B cell (primary cell): ENCODE measurements at regions not wholly inside any gene's neighbourhood (a gene's known extent, or its start where the extent isn't known, plus 50 kb on each side); places are given as distances from the start of the nearest gene placed in this dataset.

Experiments
- ATAC-seq: fragments of 200-7000 bp; cut with Tn5 transposase; one replicate; pipeline ENCODE4 v1.10.0; 2021; ENCODE audit warnings: low read depth, mild to moderate bottlenecking, moderate number of reproducible peaks, moderate library complexity
- CTCF ChIA-PET: fragments of 350-600 bp; sonication (Branson Sonifier 250); formaldehyde crosslinking; loops from one replicate; lab custom pipeline; 2021; ENCODE audit warnings: antibody characterized with exemption, inconsistent platforms; lab: Charles Lee
- POLR2A ChIA-PET: fragments of 350-600 bp; sonication (Branson Sonifier 250); formaldehyde crosslinking; loops from one replicate; lab custom pipeline; 2021; ENCODE audit warnings: antibody characterized with exemption; lab: Charles Lee
- DNase-seq: peaks from one replicate; pipeline ENCODE4 v3.0.0; 2013
- H2AFZ ChIP-seq: 2 replicates; pipeline ENCODE4 v1.6.1; 2012; ENCODE audit warnings: mild to moderate bottlenecking, low read depth, low read length; ENCODE audit not compliant: insufficient read depth, poor library complexity, severe bottlenecking
- H3K27ac ChIP-seq, 2 donors: 1 replicate in 1 of 2; 2 replicates in 1 of 2; pipeline ENCODE4 v1.5.1; 2012 to 2013; ENCODE audit warnings: low read length in 2 of 2, mild to moderate bottlenecking in 2 of 2, moderate library complexity in 1 of 2
- H3K27me3 ChIP-seq, 4 experiments: fragments of 200-600 bp in 1 of 4; sonication (generic) in 1 of 4; replicated peaks in 1 of 4; 1 replicate in 2 of 4; 2 replicates in 2 of 4; pipeline versions ENCODE4 v1.6.1 to v1.7.0; 2013 to 2016; ENCODE audit warnings: low read length in 3 of 4, mild to moderate bottlenecking in 2 of 4, mixed read lengths in 1 of 4, moderate library complexity in 1 of 4; ENCODE audit not compliant: insufficient read depth in 4 of 4, control insufficient read depth in 3 of 4; ENCODE audit errors: control extremely low read depth in 1 of 4
- H3K36me3 ChIP-seq, 2 experiments: replicated peaks in 1 of 2; 1 replicate in 1 of 2; 2 replicates in 1 of 2; pipeline versions ENCODE4 v1.6.1 to v1.7.1; 2013; ENCODE audit warnings: low read length in 1 of 2; ENCODE audit not compliant: insufficient read depth in 2 of 2, control insufficient read depth in 1 of 2; ENCODE audit errors: control extremely low read depth in 1 of 2, extremely low read depth in 1 of 2
- H3K4me1 ChIP-seq, 2 donors: fragments of 200-600 bp in 1 of 2; sonication (generic) in 1 of 2; 1 replicate in 1 of 2; 2 replicates in 1 of 2; pipeline versions ENCODE4 v1.5.1 to v1.6.1; 2013 to 2017; ENCODE audit warnings: low read length in 2 of 2; ENCODE audit not compliant: control insufficient read depth in 2 of 2, insufficient read depth in 2 of 2
- H3K4me2 ChIP-seq: replicated peaks from 2 replicates; pipeline ENCODE3; 2012; ENCODE audit warnings: mild to moderate bottlenecking, low read depth, low read length; ENCODE audit not compliant: poor library complexity, severe bottlenecking
- H3K4me3 ChIP-seq, 5 experiments: fragments of 200-600 bp in 1 of 5; sonication (generic) in 1 of 5; 1 replicate in 3 of 5; 2 replicates in 2 of 5; pipeline versions ENCODE4 v1.5.1 to v1.7.0; 2011 to 2016; ENCODE audit warnings: low read length in 4 of 5, mild to moderate bottlenecking in 4 of 5, low read depth in 2 of 5, control low read depth in 1 of 5, moderate library complexity in 1 of 5; ENCODE audit not compliant: insufficient read depth in 1 of 5; ENCODE audit errors: control extremely low read depth in 1 of 5, extremely low read depth in 1 of 5
- H3K79me2 ChIP-seq: fragments of 200-600 bp; sonication (generic); one replicate; pipeline ENCODE4 v1.6.0; 2016; ENCODE audit warnings: low read length; ENCODE audit not compliant: control insufficient read depth, insufficient read depth
- H3K9ac ChIP-seq: fragments of 200-600 bp; sonication (generic); 2 replicates; pipeline ENCODE4 v1.6.1; 2017; ENCODE audit warnings: mild to moderate bottlenecking, low read length, moderate library complexity
- H3K9me3 ChIP-seq, 3 donors: one replicate each; pipeline versions ENCODE4 v1.6.1 to v1.7.1; 2013; ENCODE audit warnings: low read length in 2 of 3; ENCODE audit not compliant: control insufficient read depth in 2 of 3, insufficient read depth in 1 of 3; ENCODE audit errors: control extremely low read depth in 1 of 3
- H4K20me1 ChIP-seq: 2 replicates; pipeline ENCODE4 v1.6.0; 2012; ENCODE audit warnings: mild to moderate bottlenecking, low read length; ENCODE audit not compliant: insufficient read depth, control insufficient read depth, poor library complexity, severe bottlenecking
- H3K27ac Mint-ChIP-seq: one replicate; pipeline ENCODE4 v1.8.0; 2021; ENCODE audit warnings: mixed read lengths
- H3K27me3 Mint-ChIP-seq: one replicate; pipeline ENCODE4 v1.8.0; 2021; ENCODE audit warnings: mixed read lengths
- H3K4me1 Mint-ChIP-seq: one replicate; pipeline ENCODE4 v1.8.0; 2021; ENCODE audit warnings: mixed read lengths
- H3K4me3 Mint-ChIP-seq: one replicate; pipeline ENCODE4 v1.8.0; 2021; ENCODE audit warnings: mixed read lengths
- H3K9me3 Mint-ChIP-seq: one replicate; pipeline ENCODE4 v1.8.0; 2022; ENCODE audit warnings: mixed read lengths; ENCODE audit not compliant: insufficient read depth
- EZH2 ChIP-seq: IDR thresholded peaks from 2 replicates; pipeline ENCODE4 v1.6.1; 2012; ENCODE audit warnings: borderline replicate concordance, low read depth, mild to moderate bottlenecking, moderate library complexity, low read length; ENCODE audit not compliant: insufficient read depth, poor library complexity, severe bottlenecking
- WGBS: methylation state at CpG from one replicate; pipeline ENCODE4 v1.1.5; 2013; ENCODE audit warnings: missing lambda C conversion rate; ENCODE audit not compliant: insufficient coverage; 5-methylcytosine and 5-hydroxymethylcytosine counted together
- intact Hi-C: fragments of 100-400 bp; cut with micrococcal nuclease; formaldehyde crosslinking; loops from one replicate; pipeline ENCODE4 v1.10.0; 2022
- TF ChIP-seq, protein P1 (sequence below): fragments of 200-600 bp; IDR thresholded peaks from one replicate; pipeline ENCODE4 v1.8.0; 2022; ENCODE audit warnings: antibody characterized with exemption, mild to moderate bottlenecking

DNA sequence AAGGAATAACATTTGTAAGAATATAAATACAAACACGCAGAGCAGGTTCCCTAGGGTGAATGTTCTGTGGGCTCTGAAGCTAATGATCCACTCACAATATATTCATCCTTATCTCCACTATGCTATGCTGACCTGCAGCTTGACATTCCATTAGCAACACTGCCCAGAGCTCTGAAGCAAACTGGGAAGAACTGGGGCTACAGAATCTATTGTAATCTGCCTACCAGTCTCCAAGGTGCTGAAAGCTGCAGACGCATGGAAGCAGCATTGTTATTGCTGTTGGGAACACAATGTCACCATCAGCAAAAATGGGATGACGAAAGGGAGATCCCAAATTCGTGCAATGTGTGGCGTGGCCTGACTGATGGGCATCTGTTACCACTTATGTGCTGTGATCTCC, 316.7 kb upstream of the RORA start:
- Histone ChIP-seq H3K27me3 (no peaks in the 10 kb centered on the region), H4K20me1 (no peaks in the 10 kb centered on the region), H3K4me1 (no peaks in the 10 kb centered on the region), H2AFZ (no peak overlapping the region), H3K27ac (no peak overlapping the region), H3K79me2 (no peaks in the 10 kb centered on the region), H3K9ac (no peak overlapping the region), H3K4me3 (no peak overlapping the region), H3K9me3 (no peaks in the 10 kb centered on the region), H3K4me2 (no peak overlapping the region), H3K36me3 (no peaks in the 10 kb centered on the region)
- ATAC-seq (no peak), DNase-seq (no peak)
- Mint-ChIP-seq H3K4me3 (no peak overlapping the region), H3K4me1 (no peaks in the 10 kb centered on the region), H3K27ac (no peak overlapping the region), H3K9me3 (no peaks in the 10 kb centered on the region), H3K27me3 (no peaks in the 10 kb centered on the region)
- POLR2A ChIA-PET = no interaction called here
- CTCF ChIA-PET = no interaction called here
- intact Hi-C loops = no loop called here
- TF ChIP-seq, protein P1, sequence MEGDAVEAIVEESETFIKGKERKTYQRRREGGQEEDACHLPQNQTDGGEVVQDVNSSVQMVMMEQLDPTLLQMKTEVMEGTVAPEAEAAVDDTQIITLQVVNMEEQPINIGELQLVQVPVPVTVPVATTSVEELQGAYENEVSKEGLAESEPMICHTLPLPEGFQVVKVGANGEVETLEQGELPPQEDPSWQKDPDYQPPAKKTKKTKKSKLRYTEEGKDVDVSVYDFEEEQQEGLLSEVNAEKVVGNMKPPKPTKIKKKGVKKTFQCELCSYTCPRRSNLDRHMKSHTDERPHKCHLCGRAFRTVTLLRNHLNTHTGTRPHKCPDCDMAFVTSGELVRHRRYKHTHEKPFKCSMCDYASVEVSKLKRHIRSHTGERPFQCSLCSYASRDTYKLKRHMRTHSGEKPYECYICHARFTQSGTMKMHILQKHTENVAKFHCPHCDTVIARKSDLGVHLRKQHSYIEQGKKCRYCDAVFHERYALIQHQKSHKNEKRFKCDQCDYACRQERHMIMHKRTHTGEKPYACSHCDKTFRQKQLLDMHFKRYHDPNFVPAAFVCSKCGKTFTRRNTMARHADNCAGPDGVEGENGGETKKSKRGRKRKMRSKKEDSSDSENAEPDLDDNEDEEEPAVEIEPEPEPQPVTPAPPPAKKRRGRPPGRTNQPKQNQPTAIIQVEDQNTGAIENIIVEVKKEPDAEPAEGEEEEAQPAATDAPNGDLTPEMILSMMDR = no peak
- TF ChIP-seq EZH2 = no peak
- WGBS = 89% methylated on average over 4 of the region's 5 CpGs

DNA sequence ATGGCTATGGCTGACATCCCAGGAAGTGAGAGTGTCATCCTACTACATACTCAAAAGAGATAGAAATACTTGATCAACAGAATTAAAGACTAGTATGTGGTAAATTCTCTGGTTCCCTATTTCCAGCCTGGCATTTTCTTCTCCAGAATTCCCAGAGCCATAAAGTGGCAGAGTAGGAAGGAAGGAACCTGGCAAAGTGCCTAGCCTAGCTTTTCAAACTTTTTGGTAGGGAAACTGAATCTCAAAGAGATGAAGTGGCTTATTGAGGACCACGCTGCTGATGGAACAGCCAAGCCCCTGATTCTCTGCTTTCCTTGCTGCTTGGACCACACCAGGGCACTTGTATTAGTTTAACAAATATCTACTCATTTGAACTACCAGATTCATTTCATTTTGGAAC, 312.4 kb upstream of the RORA start:
- no peaks in the 10 kb centered on the region for H3K4me1 ChIP-seq
- H3K4me3 ChIP-seq = no peak overlapping the region
- H3K79me2 ChIP-seq = no peaks in the 10 kb centered on the region
- no peak overlapping the region for H3K27ac ChIP-seq
- no peak overlapping the region for H2AFZ ChIP-seq
- Mint-ChIP-seq H3K4me3 (no peak overlapping the region), H3K4me1 (no peaks in the 10 kb centered on the region), H3K27ac (no peak overlapping the region), H3K9me3 (no peaks in the 10 kb centered on the region), H3K27me3 (peaks cover 10% of the 10 kb centered on the region)
- no peaks in the 10 kb centered on the region for H3K9me3 ChIP-seq
- H4K20me1 ChIP-seq = no peaks in the 10 kb centered on the region
- ChIA-PET POLR2A (no interaction called here), CTCF (no interaction called here)
- no peak for TF ChIP-seq EZH2
- TF ChIP-seq, protein P1 = no peak
- no peak for ATAC-seq
- H3K4me2 ChIP-seq = no peak overlapping the region
- intact Hi-C loops = no loop called here
- WGBS = no CpG with 5 or more reads among the region's 1 CpG
- H3K27me3 ChIP-seq = no peaks in the 10 kb centered on the region
- H3K9ac ChIP-seq = no peak overlapping the region
- DNase-seq = no peak
- no peaks in the 10 kb centered on the region for H3K36me3 ChIP-seq
